Ovary (tissue), 7 donors: ENCODE measurements at regions not wholly inside any gene's neighbourhood (a gene's known extent, or its start where the extent isn't known, plus 50 kb on each side); places are given as distances from the start of the nearest gene placed in this dataset.

Experiments used
- DNase-seq, 5 donors: peaks; one replicate each; pipeline ENCODE4 v3.0.0-alpha.2; 2019 to 2020
- H3K27ac ChIP-seq, 2 donors: fragments of 200-600 bp; one replicate each; pipeline versions ENCODE4 v1.5.1 to v1.8.0; 2019 to 2022
- H3K27me3 ChIP-seq: fragments of 200-600 bp; one replicate; pipeline ENCODE4 v1.8.0; 2022
- H3K36me3 ChIP-seq: fragments of 200-600 bp; sonication (generic); one replicate; pipeline ENCODE4 v1.5.1; 2019
- H3K4me1 ChIP-seq: one replicate; pipeline ENCODE4 v1.8.1; 2013; ENCODE audit warnings: mild to moderate bottlenecking, moderate library complexity; ENCODE audit not compliant: insufficient read depth
- H3K4me3 ChIP-seq: fragments of 200-600 bp; sonication (generic); one replicate; pipeline ENCODE4 v1.5.1; 2017
- H3K9me3 ChIP-seq, 2 donors: fragments of 200-600 bp in 1 of 2; sonication (generic) in 1 of 2; one replicate each; pipeline versions ENCODE4 v1.5.1 to v1.8.1; 2013 to 2019; ENCODE audit warnings: mild to moderate bottlenecking in 1 of 2, moderate library complexity in 1 of 2
- EP300 ChIP-seq: sonication (generic); formaldehyde crosslinking; IDR thresholded peaks from one replicate; pipeline ENCODE4 v1.6.1; 2017; ENCODE audit warnings: antibody characterized with exemption
- POLR2A ChIP-seq: fragments of 450-650 bp; IDR thresholded peaks from one replicate; pipeline ENCODE4 v1.6.1; 2017; ENCODE audit warnings: antibody characterized with exemption, mild to moderate bottlenecking, moderate library complexity
- WGBS, 3 donors: extraction: QIAGEN DNeasy Blood & Tissue Kit in 1 of 3; methylation state at CpG; one replicate each; pipeline versions ENCODE4 v1.1.5 to v1.1.7; 2013 to 2017; 5-methylcytosine and 5-hydroxymethylcytosine counted together
- intact Hi-C, 4 donors: fragments of 100-400 bp; cut with DNase I; formaldehyde crosslinking; loops; one replicate each; pipeline versions ENCODE4 v1.11.0 to v1.15.1; 2022 to 2023
- TF ChIP-seq, protein P1 (sequence below), 3 donors: fragments of 450-650 bp in 2 of 3; fragments of 200-600 bp in 1 of 3; IDR thresholded peaks; one replicate each; pipeline versions ENCODE4 v1.5.1 to v1.8.0; 2016 to 2022; ENCODE audit warnings: antibody characterized with exemption in 3 of 3, mild to moderate bottlenecking in 1 of 3
- donor health status: DM: no; HTN: no; CAD: no; lungs with moderate emphysema.
- donor health status: DM: no; HTN: no; CAD: no.
- donor health status: Bipolar disorder and iron deficiency.
- donor health status: DM: no; HTN: no; CAD: no.
- donor health status: DM: yes; HTN: yes; CAD: no.

- no peaks in the 10 kb centered on the region for H3K9me3 ChIP-seq
- TF ChIP-seq, protein P1, sequence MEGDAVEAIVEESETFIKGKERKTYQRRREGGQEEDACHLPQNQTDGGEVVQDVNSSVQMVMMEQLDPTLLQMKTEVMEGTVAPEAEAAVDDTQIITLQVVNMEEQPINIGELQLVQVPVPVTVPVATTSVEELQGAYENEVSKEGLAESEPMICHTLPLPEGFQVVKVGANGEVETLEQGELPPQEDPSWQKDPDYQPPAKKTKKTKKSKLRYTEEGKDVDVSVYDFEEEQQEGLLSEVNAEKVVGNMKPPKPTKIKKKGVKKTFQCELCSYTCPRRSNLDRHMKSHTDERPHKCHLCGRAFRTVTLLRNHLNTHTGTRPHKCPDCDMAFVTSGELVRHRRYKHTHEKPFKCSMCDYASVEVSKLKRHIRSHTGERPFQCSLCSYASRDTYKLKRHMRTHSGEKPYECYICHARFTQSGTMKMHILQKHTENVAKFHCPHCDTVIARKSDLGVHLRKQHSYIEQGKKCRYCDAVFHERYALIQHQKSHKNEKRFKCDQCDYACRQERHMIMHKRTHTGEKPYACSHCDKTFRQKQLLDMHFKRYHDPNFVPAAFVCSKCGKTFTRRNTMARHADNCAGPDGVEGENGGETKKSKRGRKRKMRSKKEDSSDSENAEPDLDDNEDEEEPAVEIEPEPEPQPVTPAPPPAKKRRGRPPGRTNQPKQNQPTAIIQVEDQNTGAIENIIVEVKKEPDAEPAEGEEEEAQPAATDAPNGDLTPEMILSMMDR (IDR thresholded peaks at IDR 0.05), result no peak
- no peak for TF ChIP-seq EP300
- TF ChIP-seq POLR2A, result no peak
- no peak overlapping the region for H3K4me3 ChIP-seq
- intact Hi-C loops, result no loop called here
- no peaks in the 10 kb centered on the region for H3K36me3 ChIP-seq
- DNase-seq, result no peak
- no peaks in the 10 kb centered on the region for H3K4me1 ChIP-seq
- no peak overlapping the region for H3K27ac ChIP-seq
- 86 to 91% (median 90%) methylated on average over 5 of the region's 5 CpGs for WGBS, 3 donors
- no peaks in the 10 kb centered on the region for H3K27me3 ChIP-seq
Measured at GRCh38 chr13:106402866-106403265, 132.6 kb downstream of the EFNB2 start.

GRCh38 chr13:106401081-106401480 is 134.4 kb downstream of the EFNB2 start:
- Histone ChIP-seq H3K27me3 (no peaks in the 10 kb centered on the region), H3K4me1 (no peaks in the 10 kb centered on the region), H3K27ac (no peak overlapping the region), H3K36me3 (no peaks in the 10 kb centered on the region), H3K9me3 (no peaks in the 10 kb centered on the region), H3K4me3 (no peak overlapping the region)
- no peak for DNase-seq
- 37 to 48% (median 41%) methylated on average over 3 of the region's 3 CpGs for WGBS, 3 donors
- TF ChIP-seq POLR2A, result no peak
- TF ChIP-seq, protein P1 (IDR thresholded peaks at IDR 0.05), result no peak
- no peak for TF ChIP-seq EP300
- intact Hi-C loops, result no loop called here

DNA sequence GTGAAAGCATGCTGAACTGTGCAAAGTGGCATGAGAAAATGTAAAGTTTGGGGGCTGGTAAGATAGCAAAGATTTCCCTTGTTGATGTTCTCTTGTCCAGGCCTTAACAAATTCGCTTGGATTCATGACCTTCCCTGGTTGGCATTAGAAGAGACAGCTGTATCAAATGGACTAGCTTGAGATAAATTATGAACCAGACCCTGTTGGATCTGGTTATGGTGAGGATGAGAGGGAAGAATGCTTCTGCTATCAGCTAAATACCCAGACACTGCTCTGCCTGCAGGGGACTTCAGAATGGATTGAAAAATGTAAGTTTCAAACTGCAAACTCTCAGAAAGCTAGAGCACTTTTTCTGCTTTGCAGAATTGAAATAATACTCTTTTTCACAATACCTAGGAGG is 135.2 kb downstream of the EFNB2 start:
- no peak for TF ChIP-seq POLR2A
- TF ChIP-seq, protein P1 (IDR thresholded peaks at IDR 0.05), result no peak
- no peak for TF ChIP-seq EP300
- H3K4me1 ChIP-seq, result no peaks in the 10 kb centered on the region

DNA sequence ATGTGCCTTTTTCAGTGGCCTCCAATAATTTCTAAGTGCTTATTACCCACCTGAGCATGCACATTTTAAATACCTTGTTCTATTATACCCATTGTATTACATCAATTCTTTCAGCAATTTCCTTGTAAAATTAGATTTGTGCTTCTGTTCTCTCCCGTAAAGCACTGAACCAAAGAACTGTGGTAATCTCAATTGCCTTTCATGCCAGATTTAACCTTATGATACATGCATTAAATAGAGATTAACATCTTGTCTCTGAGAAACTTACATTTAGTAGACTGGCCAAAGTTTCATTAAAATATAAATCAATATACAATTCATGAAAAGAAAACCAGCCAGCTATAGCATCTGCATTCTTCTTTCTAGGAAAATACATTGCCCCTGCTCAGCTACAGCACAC is 137.2 kb downstream of the EFNB2 start:
- WGBS, 3 donors, result 85 to 93% (median 93%) methylated on average over 1 of the region's 1 CpG
- Histone ChIP-seq H3K4me3 (no peak overlapping the region), H3K36me3 (no peaks in the 10 kb centered on the region), H3K27ac (no peak overlapping the region), H3K27me3 (no peaks in the 10 kb centered on the region), H3K4me1 (no peaks in the 10 kb centered on the region), H3K9me3 (no peaks in the 10 kb centered on the region)
- intact Hi-C loops, result no loop called here
- DNase-seq, result no peak
- TF ChIP-seq POLR2A (no peak), EP300 (no peak)
- TF ChIP-seq, protein P1 (IDR thresholded peaks at IDR 0.05), result no peak

More for the DNA sequence above, 135.2 kb downstream of the EFNB2 start:
- no peak for DNase-seq
- no peak overlapping the region for H3K4me3 ChIP-seq
- intact Hi-C loops, result no loop called here
- no peaks in the 10 kb centered on the region for H3K27me3 ChIP-seq
- 66 to 88% (median 68%) methylated on average over 1 of the region's 1 CpG for WGBS, 3 donors
- H3K9me3 ChIP-seq, result no peaks in the 10 kb centered on the region
- no peak overlapping the region for H3K27ac ChIP-seq
- H3K36me3 ChIP-seq, result no peaks in the 10 kb centered on the region

DNA sequence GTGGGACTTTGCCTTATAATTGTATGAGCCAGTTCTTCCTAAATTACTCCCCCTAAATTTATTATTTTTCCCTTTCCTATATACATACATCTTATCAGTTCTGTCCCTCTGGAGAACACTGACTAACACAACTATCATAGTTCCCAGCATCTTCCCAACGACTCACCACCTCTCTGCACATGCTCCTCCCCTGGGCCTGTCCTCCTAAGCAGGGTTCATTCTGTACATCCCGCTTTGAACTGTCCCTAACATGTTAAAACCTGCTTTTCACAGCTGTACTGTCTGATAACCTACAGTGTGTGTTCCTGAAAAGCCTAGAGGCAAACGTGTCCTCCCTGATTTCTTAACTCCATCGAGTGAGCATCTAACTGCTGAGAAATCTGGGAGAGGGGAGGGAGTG is 141.7 kb downstream of the EFNB2 start:
- Histone ChIP-seq H3K36me3 (no peaks in the 10 kb centered on the region), H3K4me3 (no peak overlapping the region), H3K27ac (no peak overlapping the region), H3K9me3 (no peaks in the 10 kb centered on the region), H3K4me1 (no peaks in the 10 kb centered on the region), H3K27me3 (no peaks in the 10 kb centered on the region)
- intact Hi-C loops, result no loop called here
- TF ChIP-seq POLR2A, result no peak
- no peak for TF ChIP-seq EP300
- TF ChIP-seq, protein P1 (IDR thresholded peaks at IDR 0.05), result no peak
- WGBS, 3 donors, result 38 to 52% (median 42%) methylated on average over 4 of the region's 4 CpGs
- no peak for DNase-seq
